ENCODE measurements at regions not wholly inside any gene's neighbourhood (a gene's known extent, or its start where the extent isn't known, plus 50 kb on each side); places are given as distances from the start of the nearest gene placed in this dataset.

- TF ChIP-seq UBTF (IDR thresholded peaks at IDR 0.05; ENCODE audit: borderline replicate concordance in 1 of 2, low read depth in 2 of 2, low read length in 2 of 2) (0 out of 4 replicates have a peak, but pooled peaks of 1 of the 2 experiments have one; percentile 61), MBD2 (IDR thresholded peaks at IDR 0.05; ENCODE audit: borderline replicate concordance, low read depth) (0 out of 2 replicates have a peak, but pooled peaks have one; percentile 36), KLF10 (CRISPR knock-in tag; IDR thresholded peaks at IDR 0.05) (no peak), PURB (CRISPR knock-in tag; IDR thresholded peaks at IDR 0.05; ENCODE audit: low read depth) (no peak), ZNF766 (CRISPR knock-in tag; conservative IDR thresholded peaks at IDR 0.05) (0 out of 2 replicates have a peak, but pooled peaks have one; percentile 28), KDM1A (IDR thresholded peaks at IDR 0.05) (peak; percentile 47 to 48; a peak in 2 of 4 replicates), MYNN (IDR thresholded peaks at IDR 0.05) (peak; percentile 15; the same call in 1 of the 2 replicates), MYNN (CRISPR knock-in tag; IDR thresholded peaks at IDR 0.05) (no peak), PPARD (CRISPR knock-in tag; IDR thresholded peaks at IDR 0.05) (no peak), FOXK2 (conservative IDR thresholded peaks at IDR 0.05 in 1 of 2, IDR thresholded peaks at IDR 0.05 in 1 of 2; ENCODE audit: low read depth in 2 of 2) (no peak), ZNF77 (CRISPR knock-in tag; IDR thresholded peaks at IDR 0.05) (no peak), SMARCE1 (IDR thresholded peaks at IDR 0.05) (peak; percentile 92), ZBTB7A (IDR thresholded peaks at IDR 0.05; ENCODE audit: borderline replicate concordance, control insufficient read depth, low read depth, low read length) (peak; percentile 48; the same call in 1 of the 2 replicates), JUNB (CRISPR knock-in tag; conservative IDR thresholded peaks at IDR 0.05) (peak; percentile 95), FOSL1 (tag; conservative IDR thresholded peaks at IDR 0.05) (peak; percentile 99), MITF (IDR thresholded peaks at IDR 0.05) (0 out of 2 replicates have a peak, but pooled peaks have one; percentile 12), SOX6 (IDR thresholded peaks at IDR 0.05) (peak; percentile 66; the same call in 1 of the 2 replicates), NEUROD1 (IDR thresholded peaks at IDR 0.05; ENCODE audit: borderline replicate concordance, low read depth, low read length, partially characterized antibody) (peak; percentile 34)
These were observed 116.0 kb downstream of the COPS8 start (continued) for GRCh38 chr2:237201461-237202287.
